Sigmoid colon (tissue), 4 donors: ENCODE measurements at regions not wholly inside any gene's neighbourhood (a gene's known extent, or its start where the extent isn't known, plus 50 kb on each side); places are given as distances from the start of the nearest gene placed in this dataset.

Experiments used
- CTCF ChIP-seq, 4 experiments: fragments of 450-650 bp in 3 of 4; fragments of 200-600 bp in 1 of 4; IDR thresholded peaks; one replicate each; pipeline ENCODE4 v1.5.1; 2016 to 2019; ENCODE audit warnings: antibody characterized with exemption in 4 of 4, mild to moderate bottlenecking in 3 of 4, moderate library complexity in 2 of 4
- EP300 ChIP-seq, 4 donors: sonication (generic); formaldehyde crosslinking; IDR thresholded peaks; one replicate each; pipeline ENCODE4 v1.6.1; 2017; ENCODE audit warnings: antibody characterized with exemption in 4 of 4
- POLR2A ChIP-seq, 2 donors: fragments of 450-650 bp; IDR thresholded peaks; one replicate each; pipeline ENCODE4 v1.6.1; 2016; ENCODE audit warnings: antibody characterized with exemption in 2 of 2, mild to moderate bottlenecking in 2 of 2, moderate library complexity in 2 of 2
- POLR2AphosphoS5 ChIP-seq, 4 donors: sonication (generic); formaldehyde crosslinking; IDR thresholded peaks; one replicate each; pipeline ENCODE4 v1.6.1; 2017; ENCODE audit warnings: antibody characterized with exemption in 4 of 4

GRCh38 chr15:38090223-38090622, 155.8 kb downstream of the TMCO5A start:
- TF ChIP-seq CTCF (IDR thresholded peaks at IDR 0.05) (no peak), EP300 (IDR thresholded peaks at IDR 0.05) (no peak), POLR2AphosphoS5 (IDR thresholded peaks at IDR 0.05) (no peak), POLR2A (IDR thresholded peaks at IDR 0.05) (no peak)
